C4-2B (cell line): ENCODE measurements at regions not wholly inside any gene's neighbourhood (a gene's known extent, or its start where the extent isn't known, plus 50 kb on each side); places are given as distances from the start of the nearest gene placed in this dataset.

Experiments
- CTCF ChIP-seq: fragments of 450-650 bp; conservative IDR thresholded peaks from 2 replicates; pipeline ENCODE4 v1.5.1; 2017; ENCODE audit warnings: mild to moderate bottlenecking
- ZFX ChIP-seq: fragments of 450-650 bp; IDR thresholded peaks from 2 replicates; pipeline ENCODE4 v1.6.1; 2017

- no peak for TF ChIP-seq CTCF
- TF ChIP-seq ZFX: no peak
Measured at GRCh38 chr5:116652903-116653302, 78.3 kb upstream of the SEMA6A start.
